Heart right ventricle (tissue), 16 donors: ENCODE measurements at regions not wholly inside any gene's neighbourhood (a gene's known extent, or its start where the extent isn't known, plus 50 kb on each side); places are given as distances from the start of the nearest gene placed in this dataset.

Experiments
- ATAC-seq, 8 donors: fragments of 200-7000 bp; cut with Tn5 transposase; one replicate each; pipeline ENCODE4 v1.9.1; 2020; ENCODE audit warnings: mild to moderate bottlenecking in 8 of 8, moderate library complexity in 8 of 8, moderate number of reproducible peaks in 1 of 8
- DNase-seq, 2 donors: peaks; one replicate each; pipeline ENCODE4 v3.0.0-alpha.2; 2020
- H3K27ac ChIP-seq, 10 donors: fragments of 200-600 bp; sonication (generic) in 2 of 10; one replicate each; pipeline versions ENCODE4 v1.5.0 to v1.8.0; 2020 to 2022; ENCODE audit warnings: mild to moderate bottlenecking in 3 of 10
- H3K27me3 ChIP-seq, 7 donors: fragments of 200-600 bp; one replicate each; pipeline ENCODE4 v1.8.0; 2021 to 2022; ENCODE audit warnings: mild to moderate bottlenecking in 2 of 7
- H3K36me3 ChIP-seq, 9 donors: fragments of 200-600 bp; sonication (generic) in 1 of 9; one replicate each; pipeline versions ENCODE4 v1.5.0 to v1.8.0; 2020 to 2022; ENCODE audit warnings: mild to moderate bottlenecking in 2 of 9
- H3K4me1 ChIP-seq, 9 donors: fragments of 200-600 bp; sonication (generic) in 1 of 9; one replicate each; pipeline versions ENCODE4 v1.5.0 to v1.8.0; 2020 to 2022; ENCODE audit warnings: mild to moderate bottlenecking in 4 of 9
- H3K4me3 ChIP-seq, 10 donors: fragments of 200-600 bp; sonication (generic) in 2 of 10; one replicate each; pipeline versions ENCODE4 v1.5.0 to v1.8.0; 2020 to 2022; ENCODE audit warnings: mild to moderate bottlenecking in 7 of 10, moderate library complexity in 2 of 10
- H3K9me3 ChIP-seq, 11 donors: fragments of 200-600 bp in 10 of 11; sonication (generic) in 2 of 11; one replicate each; pipeline versions ENCODE4 v1.5.0 to v1.8.0; 2013 to 2022; ENCODE audit warnings: mild to moderate bottlenecking in 2 of 11, control low read depth in 1 of 11, moderate library complexity in 1 of 11
- CTCF ChIP-seq, 9 donors: fragments of 200-600 bp; sonication (generic) in 2 of 9; IDR thresholded peaks; one replicate each; pipeline versions ENCODE4 v1.5.0 to v1.8.0; 2021 to 2022; ENCODE audit warnings: antibody characterized with exemption in 9 of 9, mild to moderate bottlenecking in 5 of 9, moderate library complexity in 1 of 9
- WGBS, 2 donors: extraction: QIAGEN DNeasy Blood & Tissue Kit; methylation state at CpG; one replicate each; pipeline ENCODE4 v1.1.7; 2013; ENCODE audit warnings: inconsistent platforms in 1 of 2; 5-methylcytosine and 5-hydroxymethylcytosine counted together
- intact Hi-C, 10 donors: fragments of 100-400 bp; cut with DNase I; formaldehyde crosslinking; loops; one replicate each; pipeline versions ENCODE4 v1.11.1 to v1.14.2; 2022
- donor health status: Arrhythmogenic right ventricular cardiomyopathy.
- donor health status: ischemic (EF 13 %, LVEDD 7.1; RV severe dilation, severe dysfunction).
- donor health status: healthy with polysubstance abuse.
- donor health status: DM: no; HTN: yes; CAD: no.
- donor health status: DM: no; HTN: no; CAD: no.
- donor health status: ischemic (EF 25% LVEDD 6.9; RV normal size, moderate dysfunction).
- donor health status: ischemic (EF 25% LVEDD 5.7; RV mildly dilated, moderate dysfunction).
- donor health status: healthy.
- donor health status: DM: yes; HTN: yes; CAD: no.
- donor health status: Ischemic cardiomyopathy.
- donor health status: ischemic (EF 35%, LVEDD 5.7; RV mildly dilated, moderate dysfunction).
- donor health status: nonischemic (EF 11% LVEDD 7.7; RV severe dilation, severe dysfunction).
- donor health status: DM: yes; HTN: yes; CAD: no.
- donor health status: PGD.
- donor health status: ischemic (EF 29% LVEDD 5.4; RV normal size, mild dysfunction).
- donor health status: nonischemic (EF 23%, LVEDD 6.1; RV moderate dilation, normal function).

GRCh38 chr6:43996618-43997344 lies 130.5 kb downstream of the MRPL14 start:
- Histone ChIP-seq H3K36me3 (no peaks in the 10 kb centered on the region), H3K4me1 (peaks cover 0 to 34% (median 3%) of the 10 kb centered on the region in 9 donors), H3K9me3 (no peaks in the 10 kb centered on the region), H3K27me3 (peaks cover 0 to 27% (median 9%) of the 10 kb centered on the region in 7 donors), H3K4me3 (no peak overlapping the region), H3K27ac (peak overlapping the region in 1 of 10 donors; percentile 40)
- WGBS, 2 donors, result 90 to 91% methylated on average over 8 of the region's 8 CpGs
- ATAC-seq, result no peak
- intact Hi-C loops, result loop anchor here in 1 of 10 donors (10.0 kb wide), 1 partner anchor 78 kb away; no protein-coding TSS in a partner anchor
- TF ChIP-seq CTCF (IDR thresholded peaks at IDR 0.05), result no peak
- DNase-seq, result no peak

- H3K27ac ChIP-seq, result peak overlapping the region in 4 of 10 donors; percentile 30 to 94 (median 92)
- intact Hi-C loops, result loop anchor here in 1 of 10 donors (10.0 kb wide), 1 partner anchor 80 kb away; no protein-coding TSS in a partner anchor
Measured at GRCh38 chr6:43995137-43995536, 132.1 kb downstream of the MRPL14 start.

DNA sequence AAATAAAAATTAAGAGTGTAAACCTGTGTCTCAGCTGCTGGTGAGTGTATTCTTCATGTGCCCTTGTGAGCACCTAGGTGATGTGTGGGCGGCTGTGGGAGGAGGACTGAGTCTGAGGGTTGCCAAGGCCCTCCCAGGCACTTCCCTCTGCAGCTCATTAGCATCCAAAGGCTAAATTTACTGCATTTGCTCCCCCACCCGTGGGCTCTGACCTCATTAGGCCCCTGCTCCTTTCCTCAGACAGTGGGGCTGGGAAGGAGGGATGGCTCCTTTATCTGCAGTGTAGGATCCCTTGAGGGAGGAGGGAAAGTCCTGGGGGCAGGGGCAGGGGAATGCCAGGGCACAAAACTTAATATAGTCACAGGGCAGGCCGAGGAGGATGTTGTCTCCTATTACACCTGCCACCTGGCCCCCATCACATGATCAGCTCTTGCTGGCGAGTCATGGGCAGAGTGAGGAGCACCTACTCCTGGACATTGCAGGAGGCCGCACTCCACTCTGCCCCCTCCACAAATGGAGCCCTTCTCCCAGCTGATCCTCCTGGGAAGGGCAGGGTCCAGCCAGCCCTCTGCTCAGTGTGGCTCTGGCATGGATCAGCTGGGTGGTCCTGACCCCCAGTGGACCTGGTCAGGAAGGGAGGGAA lies 133.2 kb downstream of the MRPL14 start:
- H3K27ac ChIP-seq, result peak overlapping the region; percentile 13 to 94 (median 84)
- intact Hi-C loops, result loop anchor here in 6 of 10 donors (2.0 to 10.0 kb wide), 4 partner anchors 39 to 222 kb away; partner anchors contain the start of gene VEGFA (in 3 of the 6)
- peaks cover 12 to 51% (median 23%) of the 10 kb centered on the region in 9 donors for H3K4me1 ChIP-seq

More at GRCh38 chr6:43995137-43995536, 132.1 kb downstream of the MRPL14 start:
- H3K27me3 ChIP-seq, result peaks cover 0 to 11% (median 0%) of the 10 kb centered on the region in 7 donors
- peaks cover 6 to 42% (median 14%) of the 10 kb centered on the region in 9 donors for H3K4me1 ChIP-seq
- no peaks in the 10 kb centered on the region for H3K9me3 ChIP-seq
- H3K4me3 ChIP-seq, result no peak overlapping the region
- H3K36me3 ChIP-seq, result no peaks in the 10 kb centered on the region
- ATAC-seq, result no peak
- no peak for TF ChIP-seq CTCF (IDR thresholded peaks at IDR 0.05)
- DNase-seq, result no peak
- 88 to 94% methylated on average over 3 of the region's 3 CpGs for WGBS, 2 donors

More for the DNA sequence above, 133.2 kb downstream of the MRPL14 start:
- Histone ChIP-seq H3K36me3 (no peaks in the 10 kb centered on the region), H3K4me3 (no peak overlapping the region), H3K27me3 (no peaks in the 10 kb centered on the region), H3K9me3 (no peaks in the 10 kb centered on the region)
- no peak for DNase-seq
- no peak for TF ChIP-seq CTCF (IDR thresholded peaks at IDR 0.05)
- ATAC-seq, result peak; percentile 16 to 54 (median 36)
- WGBS, 2 donors, result 51 to 55% methylated on average over 5 of the region's 5 CpGs
